CD14-positive monocyte (primary cell): ENCODE measurements at regions not wholly inside any gene's neighbourhood (a gene's known extent, or its start where the extent isn't known, plus 50 kb on each side); places are given as distances from the start of the nearest gene placed in this dataset.

ENCODE experiments used
- DNase-seq, 3 donors: peaks; one replicate each; pipeline ENCODE4 v3.0.0-alpha.2; 2011 to 2022
- H2AFZ ChIP-seq: 2 replicates; pipeline ENCODE4 v1.6.0; 2012; ENCODE audit warnings: mild to moderate bottlenecking, low read depth, low read length, inconsistent platforms; ENCODE audit not compliant: insufficient read depth, poor library complexity, severe bottlenecking
- H3K27ac ChIP-seq, 2 donors: 1 replicate in 1 of 2; 2 replicates in 1 of 2; pipeline ENCODE4 v1.5.1; 2012 to 2013; ENCODE audit warnings: low read length in 2 of 2, control low read depth in 1 of 2, inconsistent platforms in 1 of 2, low read depth in 1 of 2, mild to moderate bottlenecking in 1 of 2
- H3K27me3 ChIP-seq, 2 donors: one replicate each; pipeline versions ENCODE4 v1.6.0 to v1.6.1; 2011 to 2013; ENCODE audit warnings: low read length in 2 of 2; ENCODE audit not compliant: control insufficient read depth in 2 of 2, insufficient read depth in 2 of 2
- H3K36me3 ChIP-seq, 2 donors: replicated peaks in 1 of 2; 1 replicate in 1 of 2; 2 replicates in 1 of 2; pipeline versions ENCODE4 v1.5.1 to v1.6.1; 2012 to 2013; ENCODE audit warnings: low read length in 2 of 2, control low read depth in 1 of 2, inconsistent platforms in 1 of 2, mild to moderate bottlenecking in 1 of 2; ENCODE audit not compliant: insufficient read depth in 2 of 2, control insufficient read depth in 1 of 2
- H3K4me1 ChIP-seq, 2 donors: 1 replicate in 1 of 2; 2 replicates in 1 of 2; pipeline versions ENCODE4 v1.5.1 to v1.6.1; 2012 to 2013; ENCODE audit warnings: low read length in 2 of 2, control low read depth in 1 of 2, inconsistent platforms in 1 of 2, mild to moderate bottlenecking in 1 of 2, moderate library complexity in 1 of 2; ENCODE audit not compliant: insufficient read depth in 2 of 2, control insufficient read depth in 1 of 2
- H3K4me2 ChIP-seq: replicated peaks from 2 replicates; pipeline ENCODE3; 2012; ENCODE audit warnings: low read length, moderate library complexity, mild to moderate bottlenecking; ENCODE audit not compliant: poor library complexity, severe bottlenecking; ENCODE audit errors: extremely low read depth
- H3K4me3 ChIP-seq, 3 experiments: fragments of 200-600 bp in 1 of 3; sonication (generic) in 1 of 3; replicated peaks in 1 of 3; 1 replicate in 2 of 3; 2 replicates in 1 of 3; pipeline ENCODE4 v1.5.1; 2011 to 2013; ENCODE audit warnings: low read length in 3 of 3, mild to moderate bottlenecking in 3 of 3, control low read depth in 2 of 3, low read depth in 2 of 3, inconsistent platforms in 1 of 3, moderate library complexity in 1 of 3
- H3K79me2 ChIP-seq: 2 replicates; pipeline ENCODE4 v1.6.0; 2012; ENCODE audit warnings: mild to moderate bottlenecking, control low read depth, inconsistent platforms, low read length, moderate library complexity; ENCODE audit not compliant: insufficient read depth
- H3K9ac ChIP-seq: 2 replicates; pipeline ENCODE4 v1.6.0; 2017; ENCODE audit warnings: low read length, mild to moderate bottlenecking; ENCODE audit not compliant: insufficient read depth, poor library complexity, severe bottlenecking
- H3K9me3 ChIP-seq, 2 donors: replicated peaks in 1 of 2; 1 replicate in 1 of 2; 2 replicates in 1 of 2; pipeline versions ENCODE4 v1.5.1 to v1.6.1; 2012 to 2013; ENCODE audit warnings: low read length in 2 of 2, control low read depth in 1 of 2; ENCODE audit not compliant: control insufficient read depth in 1 of 2, insufficient read depth in 1 of 2
- H4K20me1 ChIP-seq: 2 replicates; pipeline ENCODE4 v1.6.0; 2012; ENCODE audit warnings: mild to moderate bottlenecking, low read length, control low read depth, moderate library complexity; ENCODE audit not compliant: insufficient read depth
- H3K27ac Mint-ChIP-seq, 7 donors: one replicate each; pipeline ENCODE4 v1.8.0; 2020; ENCODE audit warnings: mild to moderate bottlenecking in 7 of 7, mixed read lengths in 7 of 7, moderate library complexity in 6 of 7, inconsistent platforms in 2 of 7
- H3K27me3 Mint-ChIP-seq, 3 donors: one replicate each; pipeline ENCODE4 v1.8.0; 2021 to 2022; ENCODE audit warnings: low read depth in 3 of 3, mild to moderate bottlenecking in 3 of 3, mixed read lengths in 3 of 3, moderate library complexity in 3 of 3, inconsistent platforms in 1 of 3
- H3K36me3 Mint-ChIP-seq, 2 donors: one replicate each; pipeline ENCODE4 v1.8.0; 2020; ENCODE audit warnings: mixed read lengths in 2 of 2, inconsistent platforms in 1 of 2, mild to moderate bottlenecking in 1 of 2
- H3K4me1 Mint-ChIP-seq: one replicate; pipeline ENCODE4 v1.8.0; 2020; ENCODE audit warnings: mild to moderate bottlenecking, mixed read lengths
- H3K4me3 Mint-ChIP-seq, 2 donors: one replicate each; pipeline ENCODE4 v1.8.0; 2020; ENCODE audit warnings: mild to moderate bottlenecking in 2 of 2, mixed read lengths in 2 of 2, moderate library complexity in 1 of 2
- H3K9me3 Mint-ChIP-seq, 7 donors: one replicate each; pipeline ENCODE4 v1.8.0; 2020 to 2022; ENCODE audit warnings: mixed read lengths in 7 of 7, mild to moderate bottlenecking in 6 of 7, moderate library complexity in 6 of 7, inconsistent platforms in 2 of 7
- CTCF ChIP-seq: fragments of 200-600 bp; IDR thresholded peaks from one replicate; pipeline ENCODE4 v1.8.0; 2022; ENCODE audit warnings: antibody characterized with exemption, mild to moderate bottlenecking
- intact Hi-C, 2 donors: fragments of 100-400 bp; cut with micrococcal nuclease; formaldehyde crosslinking; loops; one replicate each; pipeline versions ENCODE4 v1.15.0 to v1.15.1; 2023

- H3K27ac ChIP-seq, result no peak overlapping the region
- Mint-ChIP-seq H3K27me3 (peaks cover 0 to 3% (median 2%) of the 10 kb centered on the region in 3 donors), H3K9me3 (peaks cover 0 to 4% (median 2%) of the 10 kb centered on the region in 7 donors), H3K4me1 (peaks cover 2% of the 10 kb centered on the region), H3K4me3 (no peak overlapping the region), H3K36me3 (no peaks in the 10 kb centered on the region), H3K27ac (no peak overlapping the region)
- no peaks in the 10 kb centered on the region for H3K9me3 ChIP-seq
- no peak overlapping the region for H2AFZ ChIP-seq
- DNase-seq, result no peak
- H3K4me2 ChIP-seq, result no peak overlapping the region
- H3K9ac ChIP-seq, result no peak overlapping the region
- no peaks in the 10 kb centered on the region for H3K27me3 ChIP-seq
- H3K79me2 ChIP-seq, result no peaks in the 10 kb centered on the region
- intact Hi-C loops, result loop anchor here (5.0 to 10.0 kb wide), 3 partner anchors 948 to 988 kb away; no protein-coding TSS in a partner anchor
- no peaks in the 10 kb centered on the region for H3K36me3 ChIP-seq
- no peaks in the 10 kb centered on the region for H4K20me1 ChIP-seq
- no peaks in the 10 kb centered on the region for H3K4me1 ChIP-seq
- TF ChIP-seq CTCF, result no peak
- H3K4me3 ChIP-seq, result no peak overlapping the region
Observed at GRCh38 chr17:70552982-70553334, 383.6 kb downstream of the KCNJ2 start.

- Mint-ChIP-seq H3K36me3 (no peaks in the 10 kb centered on the region), H3K9me3 (peaks cover 0 to 3% (median 0%) of the 10 kb centered on the region in 7 donors), H3K27me3 (peaks cover 0 to 2% (median 2%) of the 10 kb centered on the region in 3 donors), H3K4me3 (no peak overlapping the region), H3K27ac (no peak overlapping the region), H3K4me1 (peaks cover 6% of the 10 kb centered on the region)
- H3K27me3 ChIP-seq, result no peaks in the 10 kb centered on the region
- no peak overlapping the region for H3K27ac ChIP-seq
- H3K9me3 ChIP-seq, result no peaks in the 10 kb centered on the region
- no peaks in the 10 kb centered on the region for H4K20me1 ChIP-seq
- no peak overlapping the region for H3K4me3 ChIP-seq
- no peaks in the 10 kb centered on the region for H3K36me3 ChIP-seq
- no peak overlapping the region for H2AFZ ChIP-seq
- no peak for TF ChIP-seq CTCF
- no peak overlapping the region for H3K9ac ChIP-seq
- H3K4me2 ChIP-seq, result no peak overlapping the region
- intact Hi-C loops, result loop anchor here (10.0 kb wide), 2 partner anchors 951 to 991 kb away; no protein-coding TSS in a partner anchor
- H3K79me2 ChIP-seq, result no peaks in the 10 kb centered on the region
- no peaks in the 10 kb centered on the region for H3K4me1 ChIP-seq
- no peak for DNase-seq
Observed at GRCh38 chr17:70555723-70556122, 386.4 kb downstream of the KCNJ2 start.
